Ecto neural progenitor cell (in vitro differentiated cells): ENCODE measurements at regions not wholly inside any gene's neighbourhood (a gene's known extent, or its start where the extent isn't known, plus 50 kb on each side); places are given as distances from the start of the nearest gene placed in this dataset.
"Not testable (repeated sequence)": the region's sequence is repeated elsewhere in the genome, so short reads cannot be mapped to it uniquely, and the experiment has no call there.

Source experiments
- DNase-seq: peaks from one replicate; pipeline ENCODE4 v3.0.0-alpha.2; 2018; ENCODE audit warnings: low spot score

- DNase-seq = not testable (repeated sequence)
Observed at GRCh38 chr2:131309833-131310232, 54.1 kb downstream of the RAB6D start.

- peak; percentile 53 for DNase-seq
Observed at GRCh38 chr2:131300153-131300552, 63.8 kb downstream of the RAB6D start.

- DNase-seq = peak; percentile 16
Observed at GRCh38 chr2:131277857-131278256, 68.5 kb downstream of the POTEE start.

- peak; percentile 16 for DNase-seq
Observed at GRCh38 chr2:131277289-131277688, 68.0 kb downstream of the POTEE start.

GRCh38 chr2:131272019-131272418, 62.7 kb downstream of the POTEE start:
- DNase-seq = not testable (repeated sequence)

GRCh38 chr2:131264034-131264433, 54.7 kb downstream of the POTEE start:
- not testable (repeated sequence) for DNase-seq
